Progenitor cell of endocrine pancreas (in vitro differentiated cells): ENCODE measurements at regions not wholly inside any gene's neighbourhood (a gene's known extent, or its start where the extent isn't known, plus 50 kb on each side); places are given as distances from the start of the nearest gene placed in this dataset.

Experiments used
- DNase-seq: peaks from one replicate; pipeline ENCODE4 v3.0.0; 2021; ENCODE audit warnings: low spot score; ENCODE audit not compliant: unreplicated experiment
- H3K27ac Mint-ChIP-seq: 2 replicates; pipeline ENCODE4 v1.8.0; 2021; ENCODE audit warnings: mild to moderate bottlenecking, moderate library complexity, mixed read lengths
- H3K27me3 Mint-ChIP-seq: 2 replicates; pipeline ENCODE4 v1.8.0; 2021; ENCODE audit warnings: mixed read lengths
- H3K36me3 Mint-ChIP-seq: 2 replicates; pipeline ENCODE4 v1.8.0; 2022; ENCODE audit warnings: mixed read lengths; ENCODE audit not compliant: insufficient read depth
- H3K4me1 Mint-ChIP-seq: 2 replicates; pipeline ENCODE4 v1.8.0; 2021; ENCODE audit warnings: low read depth, mixed read lengths
- H3K4me3 Mint-ChIP-seq: 2 replicates; pipeline ENCODE4 v1.8.0; 2021; ENCODE audit warnings: low read depth, mild to moderate bottlenecking, moderate library complexity, mixed read lengths
- H3K9me3 Mint-ChIP-seq: 2 replicates; pipeline ENCODE4 v1.8.0; 2021; ENCODE audit warnings: low read depth, mixed read lengths
- CTCF ChIP-seq: fragments of 200-600 bp; sonication (generic); IDR thresholded peaks from one replicate; pipeline ENCODE4 v1.5.0; 2021; ENCODE audit warnings: antibody characterized with exemption, mild to moderate bottlenecking; ENCODE audit not compliant: unreplicated experiment

GRCh38 chr1:232431748-232432147, 198.2 kb downstream of the SIPA1L2 start:
- TF ChIP-seq CTCF, result no peak
- H3K4me3 Mint-ChIP-seq, result no peak overlapping the region
- H3K4me1 Mint-ChIP-seq, result peaks cover 18% of the 10 kb centered on the region
- no peak overlapping the region for H3K27ac Mint-ChIP-seq
- H3K27me3 Mint-ChIP-seq, result no peaks in the 10 kb centered on the region
- no peak for DNase-seq
- H3K36me3 Mint-ChIP-seq, result peaks cover 25% of the 10 kb centered on the region
- no peaks in the 10 kb centered on the region for H3K9me3 Mint-ChIP-seq

DNA sequence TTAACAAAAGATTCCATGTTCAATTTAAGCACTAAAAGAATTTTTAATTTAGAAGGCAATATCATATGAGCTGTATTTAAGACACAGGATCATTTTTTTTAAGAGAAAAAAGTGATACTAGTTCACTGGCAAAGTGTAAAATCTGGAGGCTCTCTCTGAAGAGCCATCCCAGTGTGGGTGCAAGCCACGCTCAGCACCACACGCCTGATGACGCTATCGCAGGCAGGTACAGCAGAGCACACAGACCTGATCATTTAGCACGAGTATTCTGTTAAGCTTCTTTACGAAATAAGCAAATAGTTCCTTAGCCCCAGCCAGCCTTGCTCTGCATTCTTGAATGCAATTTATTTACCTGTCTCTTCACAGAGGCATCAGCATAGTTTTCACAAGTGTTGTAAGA, 198.6 kb downstream of the SIPA1L2 start:
- Mint-ChIP-seq H3K4me3 (no peak overlapping the region), H3K36me3 (peaks cover 23% of the 10 kb centered on the region), H3K4me1 (peaks cover 18% of the 10 kb centered on the region), H3K9me3 (no peaks in the 10 kb centered on the region), H3K27me3 (no peaks in the 10 kb centered on the region), H3K27ac (no peak overlapping the region)
- no peak for DNase-seq
- no peak for TF ChIP-seq CTCF

DNA sequence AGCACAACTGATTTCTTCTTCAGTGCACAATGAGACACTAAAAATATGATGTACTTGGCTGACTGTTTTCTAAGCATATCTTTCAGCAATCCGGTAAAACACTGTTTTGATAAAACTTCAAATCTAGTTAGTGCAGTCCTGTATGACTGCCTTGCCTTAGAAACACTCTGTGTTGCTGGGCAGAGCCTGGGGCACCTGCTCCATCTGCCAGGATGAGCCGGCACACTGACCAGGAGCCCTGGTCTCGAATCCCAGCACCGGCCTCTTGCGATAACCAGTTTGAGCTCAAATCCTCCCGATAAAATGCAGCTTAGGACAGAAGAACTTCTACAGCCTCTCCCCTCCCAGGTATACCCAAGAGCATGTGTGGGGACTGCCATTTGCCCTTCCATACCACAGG, 199.5 kb downstream of the SIPA1L2 start:
- Mint-ChIP-seq H3K4me3 (no peak overlapping the region), H3K4me1 (peaks cover 18% of the 10 kb centered on the region), H3K9me3 (no peaks in the 10 kb centered on the region), H3K27ac (no peak overlapping the region), H3K36me3 (peaks cover 26% of the 10 kb centered on the region), H3K27me3 (no peaks in the 10 kb centered on the region)
- TF ChIP-seq CTCF, result no peak
- no peak for DNase-seq

DNA sequence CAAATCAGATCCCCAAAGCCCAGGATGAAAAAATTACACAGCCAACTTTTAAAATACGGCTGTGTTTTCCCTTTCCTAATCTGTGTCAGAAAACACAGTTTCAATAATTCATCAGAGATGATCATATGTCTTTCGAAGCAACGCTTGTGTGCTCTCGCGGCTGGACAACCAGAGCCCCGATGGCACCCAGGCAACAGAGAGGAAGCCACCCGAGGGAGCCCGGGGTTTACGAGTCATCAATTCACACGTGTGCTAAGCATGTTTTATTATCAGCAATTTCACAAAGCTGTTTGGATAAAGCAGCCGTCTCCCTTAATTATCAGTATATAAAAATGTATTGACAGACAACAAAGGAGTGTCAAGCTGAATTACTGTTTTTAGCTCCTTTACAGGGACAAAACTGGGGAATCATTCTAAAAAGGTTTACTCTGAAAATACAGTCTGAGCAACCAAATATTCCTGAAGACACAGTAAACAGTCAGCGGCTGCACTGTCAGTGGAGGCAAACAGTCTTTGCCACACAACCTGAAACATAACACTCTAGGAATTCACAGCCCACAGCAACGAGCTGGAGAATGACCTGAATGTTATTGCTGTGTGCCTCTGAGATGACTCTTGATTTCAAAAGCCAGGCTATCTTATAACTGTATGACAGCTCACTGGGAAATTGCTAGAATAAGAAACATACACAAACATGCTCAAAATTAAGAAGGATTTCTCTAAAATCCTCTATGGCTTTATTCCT, 201.0 kb downstream of the SIPA1L2 start:
- peaks cover 26% of the 10 kb centered on the region for H3K36me3 Mint-ChIP-seq

GRCh38 chr1:232428036-232428645, 201.8 kb downstream of the SIPA1L2 start:
- no peak for DNase-seq
- peaks cover 28% of the 10 kb centered on the region for H3K36me3 Mint-ChIP-seq
- H3K4me3 Mint-ChIP-seq, result no peak overlapping the region
- no peaks in the 10 kb centered on the region for H3K9me3 Mint-ChIP-seq
- H3K4me1 Mint-ChIP-seq, result peaks cover 18% of the 10 kb centered on the region
- no peak for TF ChIP-seq CTCF
- no peak overlapping the region for H3K27ac Mint-ChIP-seq
- H3K27me3 Mint-ChIP-seq, result no peaks in the 10 kb centered on the region

More for the DNA sequence above, 201.0 kb downstream of the SIPA1L2 start:
- no peak for DNase-seq
- H3K27ac Mint-ChIP-seq, result no peak overlapping the region
- TF ChIP-seq CTCF, result no peak
- H3K4me3 Mint-ChIP-seq, result no peak overlapping the region
- peaks cover 18% of the 10 kb centered on the region for H3K4me1 Mint-ChIP-seq
- H3K9me3 Mint-ChIP-seq, result no peaks in the 10 kb centered on the region
- H3K27me3 Mint-ChIP-seq, result no peaks in the 10 kb centered on the region
